DOHH2 (cell line): ENCODE measurements at regions not wholly inside any gene's neighbourhood (a gene's known extent, or its start where the extent isn't known, plus 50 kb on each side); places are given as distances from the start of the nearest gene placed in this dataset.
A peak's percentile ranks its signal among the peaks of the same experiment; 100 is the strongest.
"Not testable (repeated sequence)": the region's sequence is repeated elsewhere in the genome, so short reads cannot be mapped to it uniquely, and the experiment has no call there.

ENCODE experiments used
- H3F3A ChIP-seq: fragments of 200-600 bp; sonication (generic), shearing (Covaris generic); 2 replicates; pipeline ENCODE4 v1.6.0; 2016; ENCODE audit warnings: antibody characterized with exemption, mild to moderate bottlenecking; ENCODE audit not compliant: control insufficient read depth, insufficient read depth
- H3K27ac ChIP-seq: fragments of 200-600 bp; sonication (generic); 2 replicates; pipeline ENCODE4 v1.5.1; 2014; ENCODE audit warnings: low read depth, mild to moderate bottlenecking, low read length, moderate library complexity
- H3K27me3 ChIP-seq: fragments of 200-600 bp; sonication (generic); 2 replicates; pipeline ENCODE4 v1.6.1; 2014; ENCODE audit warnings: mild to moderate bottlenecking, low read length, mixed read lengths; ENCODE audit not compliant: control insufficient read depth
- H3K36me3 ChIP-seq: fragments of 200-600 bp; sonication (generic); 2 replicates; pipeline ENCODE4 v1.6.1; 2014; ENCODE audit warnings: mild to moderate bottlenecking, low read length, moderate library complexity, mixed read lengths; ENCODE audit not compliant: control insufficient read depth
- H3K4me1 ChIP-seq: fragments of 200-600 bp; sonication (generic); 2 replicates; pipeline ENCODE4 v1.6.1; 2014; ENCODE audit warnings: mild to moderate bottlenecking, low read length, mixed read lengths; ENCODE audit not compliant: control insufficient read depth
- H3K4me2 ChIP-seq: fragments of 200-600 bp; sonication (generic); 2 replicates; pipeline ENCODE4 v1.6.0; 2014; ENCODE audit warnings: mild to moderate bottlenecking, low read length, moderate library complexity
- H3K4me3 ChIP-seq: fragments of 200-600 bp; sonication (generic); 2 replicates; pipeline ENCODE4 v1.5.1; 2014; ENCODE audit warnings: mild to moderate bottlenecking, low read length, mixed read lengths
- H3K79me2 ChIP-seq: fragments of 200-600 bp; sonication (generic); 2 replicates; pipeline ENCODE4 v1.6.1; 2014; ENCODE audit warnings: mild to moderate bottlenecking, low read length, mixed read lengths; ENCODE audit not compliant: control insufficient read depth
- H3K9me2 ChIP-seq: fragments of 200-600 bp; sonication (generic); replicated peaks from 2 replicates; pipeline ENCODE4 v1.6.1; 2014; ENCODE audit warnings: mild to moderate bottlenecking, low read length, mixed read lengths; ENCODE audit not compliant: control insufficient read depth
- H3K9me3 ChIP-seq: fragments of 200-600 bp; sonication (generic); 2 replicates; pipeline ENCODE4 v1.6.1; 2014; ENCODE audit warnings: antibody characterized with exemption, low read length, mixed read lengths; ENCODE audit not compliant: control insufficient read depth, insufficient read depth
- H4K20me1 ChIP-seq: fragments of 200-600 bp; sonication (generic); 2 replicates; pipeline ENCODE4 v1.6.0; 2014; ENCODE audit warnings: low read depth, mild to moderate bottlenecking, antibody characterized with exemption, low read length, moderate library complexity; ENCODE audit not compliant: control insufficient read depth, insufficient read depth
- EZH2phosphoT487 ChIP-seq: fragments of 200-600 bp; sonication (generic); IDR thresholded peaks from 2 replicates; pipeline ENCODE4 v1.6.1; 2017; ENCODE audit warnings: borderline replicate concordance, mild to moderate bottlenecking, antibody characterized with exemption, low read length, moderate library complexity, mixed read lengths
- TF ChIP-seq, protein P1 (sequence below): fragments of 200-600 bp; sonication (generic); IDR thresholded peaks from one replicate; pipeline ENCODE4 v1.5.1; 2014; ENCODE audit warnings: antibody characterized with exemption, mild to moderate bottlenecking, low read depth, low read length; ENCODE audit not compliant: poor library complexity, severe bottlenecking

- H3K4me3 ChIP-seq, result no peak overlapping the region
- peaks cover 11% of the 10 kb centered on the region for H3F3A ChIP-seq
- no peaks in the 10 kb centered on the region for H3K9me2 ChIP-seq
- peaks cover 34% of the 10 kb centered on the region for H3K4me1 ChIP-seq
- H3K36me3 ChIP-seq, result peaks cover 4% of the 10 kb centered on the region
- H3K79me2 ChIP-seq, result no peaks in the 10 kb centered on the region
- H4K20me1 ChIP-seq, result no peaks in the 10 kb centered on the region
- H3K27ac ChIP-seq, result no peak overlapping the region
- no peak for TF ChIP-seq EZH2phosphoT487
- TF ChIP-seq, protein P1, sequence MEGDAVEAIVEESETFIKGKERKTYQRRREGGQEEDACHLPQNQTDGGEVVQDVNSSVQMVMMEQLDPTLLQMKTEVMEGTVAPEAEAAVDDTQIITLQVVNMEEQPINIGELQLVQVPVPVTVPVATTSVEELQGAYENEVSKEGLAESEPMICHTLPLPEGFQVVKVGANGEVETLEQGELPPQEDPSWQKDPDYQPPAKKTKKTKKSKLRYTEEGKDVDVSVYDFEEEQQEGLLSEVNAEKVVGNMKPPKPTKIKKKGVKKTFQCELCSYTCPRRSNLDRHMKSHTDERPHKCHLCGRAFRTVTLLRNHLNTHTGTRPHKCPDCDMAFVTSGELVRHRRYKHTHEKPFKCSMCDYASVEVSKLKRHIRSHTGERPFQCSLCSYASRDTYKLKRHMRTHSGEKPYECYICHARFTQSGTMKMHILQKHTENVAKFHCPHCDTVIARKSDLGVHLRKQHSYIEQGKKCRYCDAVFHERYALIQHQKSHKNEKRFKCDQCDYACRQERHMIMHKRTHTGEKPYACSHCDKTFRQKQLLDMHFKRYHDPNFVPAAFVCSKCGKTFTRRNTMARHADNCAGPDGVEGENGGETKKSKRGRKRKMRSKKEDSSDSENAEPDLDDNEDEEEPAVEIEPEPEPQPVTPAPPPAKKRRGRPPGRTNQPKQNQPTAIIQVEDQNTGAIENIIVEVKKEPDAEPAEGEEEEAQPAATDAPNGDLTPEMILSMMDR, result no peak
- H3K27me3 ChIP-seq, result no peaks in the 10 kb centered on the region
- H3K4me2 ChIP-seq, result no peak overlapping the region
- H3K9me3 ChIP-seq, result peaks cover 4% of the 10 kb centered on the region; the same call in 1 of the 2 replicates
These were observed 173.9 kb downstream of the NDUFA12 start for GRCh38 chr12:94829552-94829951.

- Histone ChIP-seq H3K27me3 (no peaks in the 10 kb centered on the region), H3K4me1 (peaks cover 60% of the 10 kb centered on the region), H3F3A (peaks cover 21% of the 10 kb centered on the region), H3K36me3 (peaks cover 7% of the 10 kb centered on the region; the same call in 1 of the 2 replicates), H3K9me3 (peaks cover 14% of the 10 kb centered on the region; the same call in 1 of the 2 replicates), H3K4me2 (peak overlapping the region; percentile 78), H3K79me2 (no peaks in the 10 kb centered on the region), H3K4me3 (no peak overlapping the region), H3K27ac (no peak overlapping the region), H4K20me1 (no peaks in the 10 kb centered on the region), H3K9me2 (no peaks in the 10 kb centered on the region)
- TF ChIP-seq EZH2phosphoT487, result no peak
- TF ChIP-seq, protein P1, result no peak
These were observed 168.7 kb upstream of the TMCC3 start for GRCh38 chr12:94819011-94819410.

DNA sequence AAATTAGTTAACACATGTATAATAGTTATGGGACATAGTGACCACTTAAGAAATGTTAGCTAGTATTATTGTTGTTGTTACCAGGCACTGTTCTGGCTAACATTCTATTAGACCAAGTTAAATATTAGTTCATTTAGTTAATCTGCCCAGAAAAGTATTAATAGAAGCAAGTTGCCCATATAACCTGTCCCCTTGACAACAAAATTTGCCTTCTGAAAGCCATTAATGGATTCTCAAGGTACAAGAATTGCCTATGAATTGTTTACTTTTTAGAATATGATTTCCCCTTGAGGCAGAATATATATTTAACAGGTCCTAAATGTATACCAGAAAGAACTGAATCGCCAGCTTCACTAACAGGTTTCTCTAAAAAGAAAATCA is 167.3 kb upstream of the TMCC3 start:
- H3K9me2 ChIP-seq, result no peaks in the 10 kb centered on the region
- peaks cover 23% of the 10 kb centered on the region; the same call in 1 of the 2 replicates for H3K9me3 ChIP-seq
- H4K20me1 ChIP-seq, result no peaks in the 10 kb centered on the region
- H3K4me3 ChIP-seq, result peak overlapping the region; percentile 70
- H3F3A ChIP-seq, result peaks cover 26% of the 10 kb centered on the region
- H3K4me1 ChIP-seq, result peaks cover 60% of the 10 kb centered on the region
- H3K36me3 ChIP-seq, result peaks cover 12% of the 10 kb centered on the region; the same call in 1 of the 2 replicates
- peak overlapping the region; percentile 78 for H3K4me2 ChIP-seq
- H3K79me2 ChIP-seq, result no peaks in the 10 kb centered on the region
- no peak for TF ChIP-seq EZH2phosphoT487
- TF ChIP-seq, protein P1, result no peak
- H3K27me3 ChIP-seq, result no peaks in the 10 kb centered on the region
- peak overlapping the region; percentile 92 for H3K27ac ChIP-seq

DNA sequence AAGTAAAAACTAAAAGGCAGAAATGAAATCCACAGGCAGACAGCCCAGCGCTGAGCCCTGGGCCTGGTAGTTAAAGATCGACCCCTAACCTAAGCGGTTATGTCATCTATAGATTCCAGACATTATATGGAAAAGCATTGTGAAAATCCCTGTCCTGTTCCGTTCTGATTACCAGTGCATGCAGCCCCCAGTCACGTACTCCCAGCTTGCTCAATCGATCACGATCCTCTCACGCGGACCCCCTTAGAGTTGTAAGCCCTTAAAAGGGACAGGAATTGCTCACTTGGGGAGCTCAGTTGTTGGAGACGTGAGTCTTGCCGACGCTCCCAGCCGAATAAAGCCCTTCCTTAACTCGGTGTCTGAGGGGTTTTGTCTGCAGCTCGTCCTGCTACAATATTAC is 166.8 kb upstream of the TMCC3 start:
- H4K20me1 ChIP-seq, H3K79me2 ChIP-seq, H3K9me2 ChIP-seq, H3K27me3 ChIP-seq: not testable (repeated sequence)
- Histone ChIP-seq H3F3A (peaks cover 26% of the 10 kb centered on the region), H3K4me3 (peak overlapping the region; percentile 70), H3K36me3 (peaks cover 12% of the 10 kb centered on the region; the same call in 1 of the 2 replicates), H3K4me1 (peaks cover 60% of the 10 kb centered on the region), H3K9me3 (peaks cover 26% of the 10 kb centered on the region; the same call in 1 of the 2 replicates), H3K27ac (peak overlapping the region; percentile 92), H3K4me2 (peak overlapping the region; percentile 78)

DNA sequence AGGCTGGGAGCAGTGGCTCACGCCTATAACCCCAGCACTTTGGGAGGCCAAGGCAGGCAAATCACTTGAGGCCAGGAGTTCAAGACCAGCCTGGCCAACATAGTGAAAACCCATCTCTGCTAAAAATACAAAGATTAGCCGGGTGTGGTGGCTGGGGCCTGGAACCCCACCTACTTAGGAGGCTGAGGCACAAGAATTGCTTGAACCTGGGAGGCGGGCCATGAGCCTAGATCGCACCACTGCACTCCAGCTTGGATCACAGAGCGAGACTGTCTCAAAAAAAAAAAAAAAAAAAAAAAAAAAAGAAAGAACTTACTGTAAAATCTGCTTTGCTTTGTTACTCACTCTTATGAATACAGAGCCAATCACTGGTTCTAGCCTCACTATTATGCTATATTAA is 166.4 kb upstream of the TMCC3 start:
- peak overlapping the region; percentile 78 for H3K4me2 ChIP-seq
- H3K27me3 ChIP-seq, H3K9me2 ChIP-seq, H3K79me2 ChIP-seq, H4K20me1 ChIP-seq: not testable (repeated sequence)
- H3K4me3 ChIP-seq, result peak overlapping the region; percentile 70
- H3F3A ChIP-seq, result peaks cover 26% of the 10 kb centered on the region
- H3K36me3 ChIP-seq, result peaks cover 12% of the 10 kb centered on the region
- H3K9me3 ChIP-seq, result peaks cover 31% of the 10 kb centered on the region; the same call in 1 of the 2 replicates
- peak overlapping the region; percentile 92 for H3K27ac ChIP-seq
- peaks cover 60% of the 10 kb centered on the region for H3K4me1 ChIP-seq
